H9 (cell line): ENCODE measurements at regions not wholly inside any gene's neighbourhood (a gene's known extent, or its start where the extent isn't known, plus 50 kb on each side); places are given as distances from the start of the nearest gene placed in this dataset.

Source experiments
- DNase-seq: peaks from one replicate; pipeline ENCODE4 v3.0.0-alpha.2; 2017
- H2AFZ ChIP-seq: one replicate; pipeline ENCODE4 v1.6.1; 2013; ENCODE audit warnings: mild to moderate bottlenecking, low read length, control low read depth, moderate library complexity
- H2AK5ac ChIP-seq: 2 replicates; pipeline ENCODE4 v1.6.1; 2013; ENCODE audit warnings: low read length, control low read depth, mixed read lengths; ENCODE audit not compliant: insufficient read length
- H2BK120ac ChIP-seq: one replicate; pipeline ENCODE4 v1.6.1; 2013; ENCODE audit warnings: low read depth, mild to moderate bottlenecking, low read length, control low read depth, inconsistent platforms; ENCODE audit not compliant: poor library complexity, severe bottlenecking
- H2BK12ac ChIP-seq: 2 replicates; pipeline ENCODE4 v1.6.1; 2013; ENCODE audit warnings: low read length, control low read depth, mixed read lengths, low read depth; ENCODE audit not compliant: insufficient read length
- H2BK15ac ChIP-seq: 2 replicates; pipeline ENCODE4 v1.6.1; 2013; ENCODE audit warnings: low read depth, low read length, control low read depth
- H2BK20ac ChIP-seq: one replicate; pipeline ENCODE4 v1.6.1; 2013; ENCODE audit warnings: low read depth, mild to moderate bottlenecking, low read length, control low read depth, inconsistent platforms; ENCODE audit not compliant: poor library complexity, severe bottlenecking
- H2BK5ac ChIP-seq: 2 replicates; pipeline ENCODE4 v1.6.1; 2013; ENCODE audit warnings: low read length, control low read depth, mixed read lengths; ENCODE audit not compliant: insufficient read length
- H3K14ac ChIP-seq: 2 replicates; pipeline ENCODE4 v1.6.1; 2013; ENCODE audit warnings: low read length, control low read depth; ENCODE audit not compliant: insufficient read depth
- H3K18ac ChIP-seq: 2 replicates; pipeline ENCODE4 v1.6.1; 2013; ENCODE audit warnings: low read depth, mild to moderate bottlenecking, mixed read lengths, low read length, control low read depth; ENCODE audit not compliant: insufficient read length
- H3K23ac ChIP-seq: 2 replicates; pipeline ENCODE4 v1.6.1; 2013; ENCODE audit warnings: low read length, control low read depth, mixed read lengths, low read depth; ENCODE audit not compliant: insufficient read length
- H3K23me2 ChIP-seq: 2 replicates; pipeline ENCODE4 v1.6.1; 2013; ENCODE audit warnings: low read depth, mild to moderate bottlenecking, mixed read lengths, low read length, control low read depth; ENCODE audit not compliant: insufficient read length, poor library complexity, severe bottlenecking
- H3K27ac ChIP-seq: 2 replicates; pipeline ENCODE4 v1.5.1; 2013; ENCODE audit warnings: low read length, control low read depth, mixed read lengths, low read depth; ENCODE audit not compliant: insufficient read length
- H3K27me3 ChIP-seq: 2 replicates; pipeline ENCODE4 v1.6.1; 2013; ENCODE audit warnings: low read length, control low read depth, inconsistent platforms; ENCODE audit not compliant: insufficient read depth
- H3K4ac ChIP-seq: 2 replicates; pipeline ENCODE4 v1.6.1; 2013; ENCODE audit warnings: low read depth, mild to moderate bottlenecking, control low read depth, inconsistent platforms, low read length, moderate library complexity
- H3K4me1 ChIP-seq: 2 replicates; pipeline ENCODE4 v1.6.1; 2013; ENCODE audit warnings: low read length, control low read depth, inconsistent platforms; ENCODE audit not compliant: insufficient read depth
- H3K4me2 ChIP-seq: 2 replicates; pipeline ENCODE4 v1.6.1; 2013; ENCODE audit warnings: low read length, control low read depth, mixed read lengths; ENCODE audit not compliant: insufficient read length, insufficient read depth
- H3K56ac ChIP-seq: 2 replicates; pipeline ENCODE4 v1.6.1; 2013; ENCODE audit warnings: low read depth, mild to moderate bottlenecking, mixed read lengths, low read length, control low read depth; ENCODE audit not compliant: insufficient read length
- H3K79me1 ChIP-seq: 2 replicates; pipeline ENCODE4 v1.6.1; 2013; ENCODE audit warnings: low read depth, mild to moderate bottlenecking, moderate library complexity, low read length, control low read depth, inconsistent platforms; ENCODE audit not compliant: insufficient read depth, poor library complexity, severe bottlenecking
- H3K79me2 ChIP-seq: 2 replicates; pipeline ENCODE4 v1.6.1; 2013; ENCODE audit warnings: low read length, control low read depth, inconsistent platforms; ENCODE audit not compliant: insufficient read depth
- H3K9ac ChIP-seq: 2 replicates; pipeline ENCODE4 v1.6.1; 2013; ENCODE audit warnings: low read length, control low read depth, mixed read lengths; ENCODE audit not compliant: insufficient read length; ENCODE audit errors: extremely low read depth
- H3K9me3 ChIP-seq: one replicate; pipeline ENCODE4 v1.6.1; 2013; ENCODE audit warnings: low read depth, low read length, inconsistent platforms; ENCODE audit not compliant: control insufficient read depth
- H3T11ph ChIP-seq: one replicate; pipeline ENCODE4 v1.6.1; 2013; ENCODE audit warnings: mild to moderate bottlenecking, low read length, control low read depth, inconsistent platforms
- H4K20me1 ChIP-seq: one replicate; pipeline ENCODE4 v1.6.1; 2013; ENCODE audit not compliant: control insufficient read depth, insufficient read length, insufficient read depth
- H4K5ac ChIP-seq: 2 replicates; pipeline ENCODE4 v1.6.1; 2013; ENCODE audit warnings: low read depth, mild to moderate bottlenecking, mixed read lengths, low read length, control low read depth; ENCODE audit not compliant: insufficient read length
- H4K8ac ChIP-seq: replicated peaks from 2 replicates; pipeline ENCODE4 v1.6.1; 2013; ENCODE audit warnings: low read length, control low read depth, mixed read lengths, low read depth; ENCODE audit not compliant: insufficient read length
- H4K91ac ChIP-seq: 2 replicates; pipeline ENCODE4 v1.6.1; 2013; ENCODE audit warnings: low read depth, mild to moderate bottlenecking, moderate library complexity, mixed read lengths, low read length, control low read depth; ENCODE audit not compliant: insufficient read length
- H3K27ac Mint-ChIP-seq, 3 experiments: 2 replicates in 2 of 3; 3 replicates in 1 of 3; pipeline ENCODE4 v1.8.0; 2020 to 2021; ENCODE audit warnings: mixed read lengths in 3 of 3, mild to moderate bottlenecking in 1 of 3, moderate library complexity in 1 of 3
- H3K27me3 Mint-ChIP-seq: 2 replicates; pipeline ENCODE4 v1.8.0; 2021; ENCODE audit warnings: low read depth, mild to moderate bottlenecking, moderate library complexity, mixed read lengths
- H3K36me3 Mint-ChIP-seq, 3 experiments: 2 replicates in 2 of 3; 3 replicates in 1 of 3; pipeline ENCODE4 v1.8.0; 2020 to 2021; ENCODE audit warnings: low read depth in 3 of 3, mixed read lengths in 3 of 3; ENCODE audit not compliant: insufficient read depth in 1 of 3
- H3K4me1 Mint-ChIP-seq, 2 experiments: 2 replicates each; pipeline ENCODE4 v1.8.0; 2020; ENCODE audit warnings: mixed read lengths in 2 of 2
- H3K4me3 Mint-ChIP-seq, 2 experiments: 2 replicates in 1 of 2; 3 replicates in 1 of 2; pipeline ENCODE4 v1.8.0; 2020 to 2021; ENCODE audit warnings: mild to moderate bottlenecking in 2 of 2, mixed read lengths in 2 of 2, moderate library complexity in 1 of 2
- H3K9me3 Mint-ChIP-seq, 2 experiments: 2 replicates in 1 of 2; 3 replicates in 1 of 2; pipeline ENCODE4 v1.8.0; 2020; ENCODE audit warnings: mild to moderate bottlenecking in 2 of 2, mixed read lengths in 2 of 2, moderate library complexity in 1 of 2
- WGBS: extraction: QIAGEN DNeasy Blood & Tissue Kit; methylation state at CpG from one replicate; pipeline ENCODE4 v1.1.7; 2013; ENCODE audit warnings: missing lambda C conversion rate, low lambda C conversion rate, mixed read lengths; ENCODE audit not compliant: insufficient read length; ENCODE audit errors: extremely low coverage; 5-methylcytosine and 5-hydroxymethylcytosine counted together
- TF ChIP-seq, protein P1 (sequence below): fragments of 200-600 bp; sonication (generic); conservative IDR thresholded peaks from 3 replicates; pipeline ENCODE4 v1.8.0; 2021; ENCODE audit warnings: antibody characterized with exemption, mild to moderate bottlenecking

DNA sequence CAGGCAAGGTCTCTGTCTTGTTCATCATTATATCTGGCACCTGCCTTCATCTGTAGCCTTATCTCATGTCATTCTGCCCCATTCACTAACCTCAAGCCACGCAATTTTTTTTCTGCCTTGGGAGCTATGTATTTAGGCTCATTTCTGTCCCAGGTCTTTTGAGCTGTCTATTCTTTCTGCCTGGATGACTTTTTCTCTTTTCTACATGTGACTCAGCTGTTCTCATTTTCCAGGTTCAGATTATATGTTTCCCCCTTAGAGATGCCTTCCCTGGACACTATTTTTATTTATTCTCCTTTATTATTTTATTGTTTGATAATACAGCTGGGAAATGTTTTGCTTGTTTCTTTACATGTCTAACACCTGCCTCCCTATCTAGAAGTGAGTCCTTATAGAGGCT is 737.4 kb upstream of the TBX3 start:
- H4K91ac ChIP-seq, result no peak overlapping the region
- H2BK5ac ChIP-seq, result no peak overlapping the region
- no peak overlapping the region for H3K14ac ChIP-seq
- Mint-ChIP-seq H3K36me3 (no peaks in the 10 kb centered on the region), H3K27ac (no peak overlapping the region), H3K9me3 (peaks cover 0 to 2% of the 10 kb centered on the region in 2 experiments; a peak in 1 of 5 replicates), H3K4me1 (peaks cover 3% of the 10 kb centered on the region in 2 experiments; a peak in 1 of 4 replicates), H3K4me3 (no peak overlapping the region), H3K27me3 (peaks cover 13% of the 10 kb centered on the region)
- no peaks in the 10 kb centered on the region for H3K23me2 ChIP-seq
- H4K20me1 ChIP-seq, result no peaks in the 10 kb centered on the region
- H3K23ac ChIP-seq, result no peak overlapping the region
- no peak overlapping the region for H2BK20ac ChIP-seq
- H3K4me1 ChIP-seq, result no peaks in the 10 kb centered on the region
- H3T11ph ChIP-seq, result no peak overlapping the region
- no peak overlapping the region for H2BK120ac ChIP-seq
- WGBS, result no CpG with 5 or more reads among the region's 1 CpG
- TF ChIP-seq, protein P1, sequence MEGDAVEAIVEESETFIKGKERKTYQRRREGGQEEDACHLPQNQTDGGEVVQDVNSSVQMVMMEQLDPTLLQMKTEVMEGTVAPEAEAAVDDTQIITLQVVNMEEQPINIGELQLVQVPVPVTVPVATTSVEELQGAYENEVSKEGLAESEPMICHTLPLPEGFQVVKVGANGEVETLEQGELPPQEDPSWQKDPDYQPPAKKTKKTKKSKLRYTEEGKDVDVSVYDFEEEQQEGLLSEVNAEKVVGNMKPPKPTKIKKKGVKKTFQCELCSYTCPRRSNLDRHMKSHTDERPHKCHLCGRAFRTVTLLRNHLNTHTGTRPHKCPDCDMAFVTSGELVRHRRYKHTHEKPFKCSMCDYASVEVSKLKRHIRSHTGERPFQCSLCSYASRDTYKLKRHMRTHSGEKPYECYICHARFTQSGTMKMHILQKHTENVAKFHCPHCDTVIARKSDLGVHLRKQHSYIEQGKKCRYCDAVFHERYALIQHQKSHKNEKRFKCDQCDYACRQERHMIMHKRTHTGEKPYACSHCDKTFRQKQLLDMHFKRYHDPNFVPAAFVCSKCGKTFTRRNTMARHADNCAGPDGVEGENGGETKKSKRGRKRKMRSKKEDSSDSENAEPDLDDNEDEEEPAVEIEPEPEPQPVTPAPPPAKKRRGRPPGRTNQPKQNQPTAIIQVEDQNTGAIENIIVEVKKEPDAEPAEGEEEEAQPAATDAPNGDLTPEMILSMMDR, result no peak
- no peak for DNase-seq
- no peak overlapping the region for H3K4ac ChIP-seq
- no peak overlapping the region for H4K8ac ChIP-seq
- H3K9ac ChIP-seq, result no peak overlapping the region
- no peaks in the 10 kb centered on the region for H3K27me3 ChIP-seq
- no peak overlapping the region for H3K18ac ChIP-seq
- no peak overlapping the region for H4K5ac ChIP-seq
- H2AK5ac ChIP-seq, result no peak overlapping the region
- H3K79me2 ChIP-seq, result no peaks in the 10 kb centered on the region
- H2AFZ ChIP-seq, result no peak overlapping the region
- H2BK15ac ChIP-seq, result no peak overlapping the region
- no peak overlapping the region for H3K4me2 ChIP-seq
- no peak overlapping the region for H2BK12ac ChIP-seq
- H3K9me3 ChIP-seq, result no peaks in the 10 kb centered on the region
- no peaks in the 10 kb centered on the region for H3K79me1 ChIP-seq
- no peak overlapping the region for H3K27ac ChIP-seq
- no peak overlapping the region for H3K56ac ChIP-seq
